K562 (cell line): ENCODE measurements at regions not wholly inside any gene's neighbourhood (a gene's known extent, or its start where the extent isn't known, plus 50 kb on each side); places are given as distances from the start of the nearest gene placed in this dataset.

Experiments used
- ATAC-seq: fragments of 200-7000 bp; cut with Tn5 transposase; 3 replicates; pipeline ENCODE4 v1.9.1; 2020; ENCODE audit warnings: moderate library complexity
- BruUV-seq: library from RNA; stranded (reverse); fragments of 400-500 nt; replicated peaks from 2 replicates; lab custom pipeline; 2021; lab: Mats Ljungman, UMichigan
- CTCF ChIA-PET: fragments of 300-600 bp; formaldehyde crosslinking; extraction: SDS; loops from one replicate; lab custom pipeline; 2021; ENCODE audit warnings: low intra/inter-chr PET ratio; lab: Yijun Ruan, JAX
- POLR2A ChIA-PET: fragments of 300-600, 350-650 bp; sonication (Branson Sonifier 250); formaldehyde crosslinking; extraction: SDS; loops from one replicate; lab custom pipeline; 2021; ENCODE audit warnings: antibody characterized with exemption, inconsistent platforms; lab: Yijun Ruan, JAX
- DNase-seq, 4 experiments: peaks; one replicate each; pipeline versions ENCODE4 v3.0.0 to v3.0.0-alpha.2; 2011 to 2018; ENCODE audit warnings: low spot score in 3 of 4, mixed read lengths in 3 of 4; ENCODE audit errors: extremely low read depth in 1 of 4
- FAIRE-seq: peaks from 2 replicates; lab custom pipeline; 2011; peaks lifted over from hg19 to GRCh38; lab: Jason Lieb, UNC
- H2AFZ ChIP-seq: 2 replicates; pipeline ENCODE4 v1.6.0; 2011; ENCODE audit warnings: low read depth, low read length, control low read depth, inconsistent platforms
- H3K27ac ChIP-seq: fragments of 200-600 bp; 3 replicates; pipeline ENCODE4 v1.8.0; 2011; ENCODE audit warnings: low read depth, mild to moderate bottlenecking, control low read depth, inconsistent platforms, low read length, moderate library complexity, mixed read lengths; ENCODE audit errors: extremely low read depth
- H3K27me3 ChIP-seq, 2 experiments: fragments of 300-600 bp in 1 of 2; 2 replicates in 1 of 2; 3 replicates in 1 of 2; pipeline versions ENCODE4 v1.6.0 to v1.8.0; 2011; ENCODE audit warnings: inconsistent platforms in 2 of 2, low read length in 2 of 2, mild to moderate bottlenecking in 1 of 2, mixed read lengths in 1 of 2, moderate library complexity in 1 of 2; ENCODE audit not compliant: control insufficient read depth in 2 of 2, insufficient read depth in 2 of 2
- H3K36me3 ChIP-seq: fragments of 300-600 bp; 3 replicates; pipeline ENCODE4 v1.8.0; 2011; ENCODE audit warnings: mild to moderate bottlenecking, low read length, inconsistent platforms; ENCODE audit not compliant: control insufficient read depth, insufficient read depth
- H3K4me1 ChIP-seq, 2 experiments: fragments of 200-600 bp in 1 of 2; replicated peaks in 1 of 2; 2 replicates in 1 of 2; 3 replicates in 1 of 2; pipeline versions ENCODE4 v1.5.1 to v1.8.0; 2011; ENCODE audit warnings: inconsistent platforms in 2 of 2, low read length in 2 of 2, mild to moderate bottlenecking in 1 of 2, mixed read lengths in 1 of 2, moderate library complexity in 1 of 2; ENCODE audit not compliant: control insufficient read depth in 2 of 2, insufficient read depth in 2 of 2
- H3K4me2 ChIP-seq: 2 replicates; pipeline ENCODE4 v1.6.1; 2011; ENCODE audit warnings: low read length, control low read depth, inconsistent platforms, mixed read lengths; ENCODE audit not compliant: insufficient read depth
- H3K4me3 ChIP-seq: fragments of 200-600 bp; sonication (generic), shearing (Covaris generic); 2 replicates; pipeline ENCODE4 v1.5.1; 2016; ENCODE audit warnings: control low read depth, inconsistent platforms
- H3K79me2 ChIP-seq: fragments of 200-600 bp; 3 replicates; pipeline ENCODE4 v1.8.0; 2011; ENCODE audit warnings: low read length, inconsistent platforms; ENCODE audit not compliant: control insufficient read depth, insufficient read depth
- H3K9ac ChIP-seq, 2 experiments: 2 replicates each; pipeline versions ENCODE4 v1.6.0 to v1.6.1; 2011; ENCODE audit warnings: low read depth in 2 of 2, low read length in 2 of 2, control low read depth in 1 of 2, inconsistent platforms in 1 of 2, mild to moderate bottlenecking in 1 of 2, mixed read lengths in 1 of 2; ENCODE audit not compliant: insufficient read depth in 1 of 2
- H3K9me1 ChIP-seq: one replicate; pipeline ENCODE4 v1.6.0; 2011; ENCODE audit warnings: inconsistent platforms, mild to moderate bottlenecking, low read length, moderate library complexity; ENCODE audit not compliant: control insufficient read depth, insufficient read depth
- H3K9me3 ChIP-seq: replicated peaks from 2 replicates; pipeline ENCODE4 v1.5.1; 2011; ENCODE audit warnings: low read depth, low read length, inconsistent platforms; ENCODE audit not compliant: control insufficient read depth, insufficient read depth
- H4K20me1 ChIP-seq: replicated peaks from 2 replicates; pipeline ENCODE4 v1.6.1; 2011; ENCODE audit warnings: low read length, inconsistent platforms, mixed read lengths; ENCODE audit not compliant: control insufficient read depth, insufficient read depth
- BRCA1 ChIP-seq, 2 experiments: fragments of 450-650 bp in 1 of 2; sonication (generic) in 1 of 2; formaldehyde crosslinking in 1 of 2; IDR thresholded peaks; 2 replicates each; pipeline versions ENCODE4 v1.5.0 to v1.6.1; 2017 to 2020; ENCODE audit warnings: mild to moderate bottlenecking in 1 of 2, missing genetic modification reagents in 1 of 2
- WGBS: fragments of 100-300 bp; shearing (Covaris generic); methylation state at CpG from one replicate; pipeline ENCODE4 v1.1.6; 2016; ENCODE audit warnings: low coverage, mixed read lengths; ENCODE audit not compliant: insufficient coverage; ENCODE audit errors: missing lambda C conversion rate; 5-methylcytosine and 5-hydroxymethylcytosine counted together
- in situ Hi-C: fragments of 300-500 bp; cut with MboI; formaldehyde crosslinking; loops from 4 replicates; pipeline ENCODE4 v1.15.0; 2018; ENCODE audit warnings: inconsistent platforms, mixed read lengths
- intact Hi-C: fragments of 100-400 bp; cut with micrococcal nuclease; formaldehyde crosslinking; loops from 2 replicates; pipeline ENCODE4 v1.14.2; 2022
- TF ChIP-seq, protein P1 (sequence below): sonication (generic); formaldehyde crosslinking; IDR thresholded peaks from 2 replicates; pipeline ENCODE4 v1.8.0; 2023; ENCODE audit warnings: mild to moderate bottlenecking, missing genetic modification reagents

DNA sequence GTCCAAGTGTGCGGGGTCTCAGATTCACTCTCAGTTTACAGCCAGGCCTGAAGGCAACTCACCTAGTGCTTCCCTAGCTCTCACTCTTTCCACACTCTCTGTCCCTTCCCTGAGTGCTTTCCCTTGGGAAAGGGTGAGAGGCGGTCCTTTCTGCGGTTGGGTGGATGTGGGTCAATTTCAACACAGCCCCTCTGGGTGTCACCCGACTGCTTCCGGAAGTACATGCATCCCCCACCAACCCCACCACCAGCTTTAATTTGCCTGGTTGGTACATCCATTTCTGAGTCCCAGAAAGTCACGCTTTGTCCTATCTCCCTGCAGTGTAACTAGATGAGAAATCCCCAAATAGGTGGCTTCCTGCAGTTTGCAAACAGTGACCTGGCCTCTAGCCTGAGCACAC is 307.3 kb upstream of the MEIS1 start:
- no peak for ATAC-seq
- Histone ChIP-seq H3K9me3 (no peaks in the 10 kb centered on the region), H3K36me3 (no peaks in the 10 kb centered on the region), H3K4me3 (no peak overlapping the region), H3K79me2 (no peaks in the 10 kb centered on the region), H4K20me1 (no peaks in the 10 kb centered on the region), H3K9me1 (no peaks in the 10 kb centered on the region), H3K4me2 (no peak overlapping the region), H2AFZ (no peak overlapping the region), H3K27me3 (peaks cover 0 to 14% of the 10 kb centered on the region in 2 experiments; a peak in 4 of 5 replicates), H3K9ac (no peak overlapping the region), H3K4me1 (no peaks in the 10 kb centered on the region), H3K27ac (no peak overlapping the region)
- ChIA-PET CTCF (no interaction called here), POLR2A (interaction anchor here (0.7 kb wide), 1 partner anchor 101 kb away, joined by 3 read pairs; no protein-coding TSS in a partner anchor)
- WGBS = 0% methylated on average over 6 of the region's 6 CpGs
- TF ChIP-seq BRCA1 (IDR thresholded peaks at IDR 0.05) (no peak), BRCA1 (CRISPR knock-in tag; IDR thresholded peaks at IDR 0.05) (no peak)
- TF ChIP-seq, protein P1, sequence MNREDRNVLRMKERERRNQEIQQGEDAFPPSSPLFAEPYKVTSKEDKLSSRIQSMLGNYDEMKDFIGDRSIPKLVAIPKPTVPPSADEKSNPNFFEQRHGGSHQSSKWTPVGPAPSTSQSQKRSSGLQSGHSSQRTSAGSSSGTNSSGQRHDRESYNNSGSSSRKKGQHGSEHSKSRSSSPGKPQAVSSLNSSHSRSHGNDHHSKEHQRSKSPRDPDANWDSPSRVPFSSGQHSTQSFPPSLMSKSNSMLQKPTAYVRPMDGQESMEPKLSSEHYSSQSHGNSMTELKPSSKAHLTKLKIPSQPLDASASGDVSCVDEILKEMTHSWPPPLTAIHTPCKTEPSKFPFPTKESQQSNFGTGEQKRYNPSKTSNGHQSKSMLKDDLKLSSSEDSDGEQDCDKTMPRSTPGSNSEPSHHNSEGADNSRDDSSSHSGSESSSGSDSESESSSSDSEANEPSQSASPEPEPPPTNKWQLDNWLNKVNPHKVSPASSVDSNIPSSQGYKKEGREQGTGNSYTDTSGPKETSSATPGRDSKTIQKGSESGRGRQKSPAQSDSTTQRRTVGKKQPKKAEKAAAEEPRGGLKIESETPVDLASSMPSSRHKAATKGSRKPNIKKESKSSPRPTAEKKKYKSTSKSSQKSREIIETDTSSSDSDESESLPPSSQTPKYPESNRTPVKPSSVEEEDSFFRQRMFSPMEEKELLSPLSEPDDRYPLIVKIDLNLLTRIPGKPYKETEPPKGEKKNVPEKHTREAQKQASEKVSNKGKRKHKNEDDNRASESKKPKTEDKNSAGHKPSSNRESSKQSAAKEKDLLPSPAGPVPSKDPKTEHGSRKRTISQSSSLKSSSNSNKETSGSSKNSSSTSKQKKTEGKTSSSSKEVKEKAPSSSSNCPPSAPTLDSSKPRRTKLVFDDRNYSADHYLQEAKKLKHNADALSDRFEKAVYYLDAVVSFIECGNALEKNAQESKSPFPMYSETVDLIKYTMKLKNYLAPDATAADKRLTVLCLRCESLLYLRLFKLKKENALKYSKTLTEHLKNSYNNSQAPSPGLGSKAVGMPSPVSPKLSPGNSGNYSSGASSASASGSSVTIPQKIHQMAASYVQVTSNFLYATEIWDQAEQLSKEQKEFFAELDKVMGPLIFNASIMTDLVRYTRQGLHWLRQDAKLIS (CRISPR knock-in tag) = no peak
- FAIRE-seq = no peak
- no TSS peak for BruUV-seq
- intact Hi-C loops (no loop called here), in situ Hi-C loops (no loop called here)
- no peak for DNase-seq
